Lower leg skin (tissue), 4 donors: ENCODE measurements at regions not wholly inside any gene's neighbourhood (a gene's known extent, or its start where the extent isn't known, plus 50 kb on each side); places are given as distances from the start of the nearest gene placed in this dataset.

Source experiments
- DNase-seq, 2 donors: peaks; one replicate each; pipeline ENCODE4 v3.0.0-alpha.2; 2019; ENCODE audit warnings: low spot score in 2 of 2
- H3K4me3 ChIP-seq: fragments of 200-600 bp; sonication (generic); 2 replicates; pipeline ENCODE4 v1.5.1; 2017; ENCODE audit warnings: mild to moderate bottlenecking, low read depth; ENCODE audit not compliant: poor library complexity, severe bottlenecking
- CTCF ChIP-seq, 3 donors: fragments of 450-650 bp; IDR thresholded peaks; one replicate each; pipeline ENCODE4 v1.5.1; 2016; ENCODE audit warnings: antibody characterized with exemption in 3 of 3, mild to moderate bottlenecking in 3 of 3, moderate library complexity in 2 of 3
- POLR2A ChIP-seq, 2 donors: fragments of 450-650 bp; IDR thresholded peaks; one replicate each; pipeline ENCODE4 v1.6.1; 2016 to 2017; ENCODE audit warnings: antibody characterized with exemption in 2 of 2, mild to moderate bottlenecking in 1 of 2, moderate library complexity in 1 of 2
- WGBS, 2 donors: methylation state at CpG; one replicate each; pipeline ENCODE4 v1.1.5; 2018; 5-methylcytosine and 5-hydroxymethylcytosine counted together
- intact Hi-C: fragments of 100-400 bp; cut with DNase I; formaldehyde crosslinking; loops from one replicate; pipeline ENCODE4 v1.15.0; 2023; ENCODE audit warnings: low total_unique reads

- TF ChIP-seq CTCF (IDR thresholded peaks at IDR 0.05) (no peak), POLR2A (IDR thresholded peaks at IDR 0.05) (no peak)
- no peak for DNase-seq
- H3K4me3 ChIP-seq: no peak overlapping the region
- WGBS, 2 donors: 90 to 92% methylated on average over 1 of the region's 1 CpG
- intact Hi-C loops: no loop called here
Observed at GRCh38 chr5:77948476-77948875, 172.3 kb upstream of the TBCA start.

DNA sequence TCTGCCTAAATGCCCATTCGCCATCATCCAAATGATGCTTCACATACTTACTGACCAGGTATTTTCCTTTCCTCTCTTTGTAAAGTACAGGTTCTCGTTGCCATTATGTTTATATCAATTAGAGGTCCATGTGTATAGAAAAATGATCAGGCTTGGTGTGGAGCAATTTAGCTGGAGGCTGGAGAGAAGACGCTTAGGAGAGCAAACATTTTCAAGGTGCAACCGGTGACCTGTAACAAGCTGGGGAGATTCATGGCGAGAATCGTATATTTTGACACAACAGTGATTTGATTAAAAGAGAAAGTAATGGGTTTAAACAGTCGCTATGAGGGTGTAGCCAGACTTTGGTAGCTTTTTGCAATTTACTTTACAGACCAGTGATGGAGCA, 170.9 kb upstream of the TBCA start:
- intact Hi-C loops: no loop called here
- DNase-seq: no peak
- 67 to 72% methylated on average over 7 of the region's 7 CpGs for WGBS, 2 donors
- peak overlapping the region; percentile 3 for H3K4me3 ChIP-seq
- TF ChIP-seq CTCF (IDR thresholded peaks at IDR 0.05) (no peak), POLR2A (IDR thresholded peaks at IDR 0.05) (no peak)

DNA sequence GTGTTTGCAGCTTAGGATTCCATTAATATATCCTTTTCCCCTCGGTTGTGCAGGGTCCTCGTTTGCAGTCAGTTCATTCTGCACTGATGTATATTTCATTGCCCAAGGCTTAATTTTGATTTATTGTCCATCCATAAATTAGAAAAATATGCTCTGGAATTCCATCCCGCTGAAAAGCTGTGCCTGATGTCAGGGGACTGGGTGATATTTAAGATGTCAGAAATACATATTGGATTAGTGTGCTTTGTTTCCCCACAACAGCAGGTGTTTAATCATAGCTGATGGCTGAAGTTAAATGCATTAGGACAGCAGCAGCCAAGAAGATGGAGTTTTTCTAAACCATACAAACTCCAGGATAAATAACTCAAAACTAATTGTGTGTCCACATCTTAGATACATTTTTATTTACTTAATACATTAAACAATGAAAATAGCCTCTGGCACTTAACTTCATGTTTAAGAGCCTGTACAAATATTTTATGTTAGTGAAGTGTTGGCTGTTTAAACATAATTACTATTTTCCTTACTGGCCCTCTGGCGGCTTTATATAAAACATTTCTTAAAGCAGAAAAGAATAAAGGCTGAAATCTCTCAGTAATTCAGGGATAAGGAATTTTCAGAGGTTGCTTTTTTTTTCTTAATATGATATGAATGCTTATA, 170.4 kb upstream of the TBCA start:
- TF ChIP-seq POLR2A (IDR thresholded peaks at IDR 0.05) (no peak), CTCF (IDR thresholded peaks at IDR 0.05) (no peak)
- intact Hi-C loops: no loop called here
- WGBS, 2 donors: 24 to 37% methylated on average over 4 of the region's 4 CpGs
- H3K4me3 ChIP-seq: peak overlapping the region; percentile 3
- DNase-seq: no peak

- no peak for DNase-seq
- WGBS, 2 donors: 42 to 50% methylated on average over 3 of the region's 3 CpGs
- intact Hi-C loops: no loop called here
- H3K4me3 ChIP-seq: no peak overlapping the region
- no peak for TF ChIP-seq POLR2A (IDR thresholded peaks at IDR 0.05)
- no peak for TF ChIP-seq CTCF (IDR thresholded peaks at IDR 0.05)
Observed at GRCh38 chr5:77945874-77946273, 169.7 kb upstream of the TBCA start.

- no peak for TF ChIP-seq CTCF (IDR thresholded peaks at IDR 0.05)
- TF ChIP-seq POLR2A (IDR thresholded peaks at IDR 0.05): no peak
- WGBS, 2 donors: 96% methylated on average over 3 of the region's 3 CpGs
- DNase-seq: no peak
- H3K4me3 ChIP-seq: no peak overlapping the region
- intact Hi-C loops: no loop called here
Observed at GRCh38 chr5:77944757-77945340, 168.7 kb upstream of the TBCA start.

DNA sequence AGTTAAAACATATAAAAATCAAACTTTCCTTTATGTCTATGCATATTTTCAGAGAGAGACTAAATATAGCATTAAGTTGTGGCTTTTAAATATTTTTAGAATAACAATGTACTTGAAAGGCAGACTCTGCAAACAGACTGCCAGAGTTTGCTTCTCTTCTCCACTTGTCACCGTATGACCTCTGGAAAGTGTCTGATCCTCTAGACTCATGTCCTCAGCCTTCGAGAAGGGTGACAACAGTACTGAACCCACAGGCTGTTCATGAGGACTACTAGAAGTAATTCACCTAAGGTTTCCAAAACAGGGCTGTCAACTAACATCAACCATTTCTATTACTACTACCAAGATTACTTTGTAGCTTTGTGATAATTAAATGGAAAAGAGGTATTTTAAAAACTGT, 167.7 kb upstream of the TBCA start:
- no peak overlapping the region for H3K4me3 ChIP-seq
- no peak for TF ChIP-seq POLR2A (IDR thresholded peaks at IDR 0.05)
- TF ChIP-seq CTCF (IDR thresholded peaks at IDR 0.05): no peak
- DNase-seq: no peak
- intact Hi-C loops: no loop called here
- 70 to 73% methylated on average over 2 of the region's 2 CpGs for WGBS, 2 donors
